Thoracic aorta (tissue), 2 donors: ENCODE measurements at regions not wholly inside any gene's neighbourhood (a gene's known extent, or its start where the extent isn't known, plus 50 kb on each side); places are given as distances from the start of the nearest gene placed in this dataset.

Experiments
- ATAC-seq: fragments of 150-250 bp; one replicate; pipeline ENCODE4 v1.8.0; 2017; ENCODE audit warnings: low read depth; ENCODE audit not compliant: insufficient number of reproducible peaks, low FRiP score
- DNase-seq: peaks from one replicate; pipeline ENCODE4 v3.0.0-alpha.2; 2020; ENCODE audit warnings: low spot score
- H3K27ac ChIP-seq, 2 donors: fragments of 200-600 bp; sonication (generic); 1 replicate in 1 of 2; 2 replicates in 1 of 2; pipeline ENCODE4 v1.5.1; 2016; ENCODE audit warnings: mild to moderate bottlenecking in 2 of 2, moderate library complexity in 2 of 2
- H3K27me3 ChIP-seq: fragments of 200-600 bp; sonication (generic); replicated peaks from 2 replicates; pipeline ENCODE4 v1.6.0; 2016; ENCODE audit warnings: mild to moderate bottlenecking; ENCODE audit not compliant: insufficient read depth
- H3K36me3 ChIP-seq: fragments of 200-600 bp; sonication (generic); one replicate; pipeline ENCODE4 v1.5.1; 2016
- H3K4me1 ChIP-seq, 2 donors: fragments of 200-600 bp; sonication (generic); 1 replicate in 1 of 2; 2 replicates in 1 of 2; pipeline versions ENCODE4 v1.5.1 to v1.6.0; 2016; ENCODE audit warnings: low read depth in 2 of 2, mild to moderate bottlenecking in 1 of 2; ENCODE audit not compliant: control insufficient read depth in 1 of 2
- H3K4me3 ChIP-seq: fragments of 200-600 bp; sonication (generic); 2 replicates; pipeline ENCODE4 v1.5.1; 2016; ENCODE audit warnings: mild to moderate bottlenecking
- H3K9me3 ChIP-seq: fragments of 200-600 bp; sonication (generic); 2 replicates; pipeline ENCODE4 v1.5.1; 2016
- CTCF ChIP-seq: fragments of 200-600 bp; sonication (generic); IDR thresholded peaks from one replicate; pipeline ENCODE4 v1.5.1; 2019; ENCODE audit warnings: antibody characterized with exemption

GRCh38 chr3:73228000-73228399 lies 166.5 kb downstream of the EBLN2 start:
- H3K9me3 ChIP-seq, result no peaks in the 10 kb centered on the region
- DNase-seq, result no peak
- ATAC-seq, result no peak
- H3K4me3 ChIP-seq, result no peak overlapping the region
- no peaks in the 10 kb centered on the region for H3K27me3 ChIP-seq
- H3K27ac ChIP-seq, result no peak overlapping the region
- no peaks in the 10 kb centered on the region for H3K36me3 ChIP-seq
- H3K4me1 ChIP-seq, result peaks cover 9 to 30% of the 10 kb centered on the region in 2 donors
- no peak for TF ChIP-seq CTCF

GRCh38 chr3:73228437-73228836 lies 167.0 kb downstream of the EBLN2 start:
- H3K27me3 ChIP-seq, result no peaks in the 10 kb centered on the region
- no peak overlapping the region for H3K4me3 ChIP-seq
- H3K9me3 ChIP-seq, result no peaks in the 10 kb centered on the region
- H3K36me3 ChIP-seq, result no peaks in the 10 kb centered on the region
- DNase-seq (no peak), ATAC-seq (no peak)
- H3K4me1 ChIP-seq, result peaks cover 9 to 30% of the 10 kb centered on the region in 2 donors
- no peak for TF ChIP-seq CTCF
- H3K27ac ChIP-seq, result no peak overlapping the region

- no peaks in the 10 kb centered on the region for H3K36me3 ChIP-seq
- no peaks in the 10 kb centered on the region for H3K9me3 ChIP-seq
- no peak for DNase-seq
- peaks cover 9 to 30% of the 10 kb centered on the region in 2 donors for H3K4me1 ChIP-seq
- no peak overlapping the region for H3K4me3 ChIP-seq
- no peak for TF ChIP-seq CTCF
- no peaks in the 10 kb centered on the region for H3K27me3 ChIP-seq
- H3K27ac ChIP-seq, result no peak overlapping the region
- ATAC-seq, result no peak
These were observed 167.5 kb downstream of the EBLN2 start for GRCh38 chr3:73228959-73229358.

GRCh38 chr3:73234354-73235014 lies 173.0 kb downstream of the EBLN2 start:
- H3K4me3 ChIP-seq, result no peak overlapping the region
- H3K27ac ChIP-seq, result no peak overlapping the region
- H3K36me3 ChIP-seq, result no peaks in the 10 kb centered on the region
- no peak for ATAC-seq
- TF ChIP-seq CTCF, result no peak
- DNase-seq, result no peak
- peaks cover 0 to 4% of the 10 kb centered on the region in 2 donors for H3K4me1 ChIP-seq
- no peaks in the 10 kb centered on the region for H3K9me3 ChIP-seq
- no peaks in the 10 kb centered on the region for H3K27me3 ChIP-seq

DNA sequence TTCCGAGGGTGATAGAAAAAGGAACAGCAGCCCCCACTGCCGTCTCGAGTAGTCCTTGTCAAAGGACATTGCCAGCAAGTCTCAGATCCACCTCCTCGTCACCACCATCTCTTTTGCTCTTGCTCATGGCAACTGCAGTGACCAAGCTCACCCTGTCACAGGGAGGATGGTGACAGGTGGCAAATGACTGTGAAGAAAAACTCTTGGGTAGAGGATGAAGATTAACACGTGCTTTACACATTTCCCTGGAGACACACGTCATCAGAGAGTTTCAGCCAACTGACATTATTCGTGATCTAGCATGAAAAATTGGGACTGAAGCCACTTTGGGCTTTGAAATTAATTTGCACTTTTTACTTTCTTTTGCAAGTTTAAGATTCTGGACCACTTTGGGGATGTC lies 174.3 kb downstream of the EBLN2 start:
- H3K36me3 ChIP-seq, result no peaks in the 10 kb centered on the region
- no peaks in the 10 kb centered on the region for H3K9me3 ChIP-seq
- no peaks in the 10 kb centered on the region for H3K27me3 ChIP-seq
- DNase-seq (no peak), ATAC-seq (no peak)
- TF ChIP-seq CTCF, result no peak
- no peak overlapping the region for H3K27ac ChIP-seq
- peaks cover 0 to 4% of the 10 kb centered on the region in 2 donors for H3K4me1 ChIP-seq
- H3K4me3 ChIP-seq, result no peak overlapping the region
